ENCODE measurements at regions not wholly inside any gene's neighbourhood (a gene's known extent, or its start where the extent isn't known, plus 50 kb on each side); places are given as distances from the start of the nearest gene placed in this dataset.

GRCh38 chr9:99732715-99733114 lies 89.0 kb upstream of the NR4A3 start:
- CTCF ChIA-PET (ENCODE audit: low intra/inter-chr PET ratio) = no interaction called here
- H4K20me1 ChIP-seq (replicated peaks; ENCODE audit: control insufficient read depth, insufficient read depth, low read length) = no peaks in the 10 kb centered on the region
- no peak overlapping the region for H2AFZ ChIP-seq (ENCODE audit: low read depth, low read length)
- WGBS (ENCODE audit: insufficient coverage, low coverage, missing lambda C conversion rate) = 2% methylated on average over 5 of the region's 5 CpGs
- no peak overlapping the region for H3K27ac ChIP-seq (ENCODE audit: extremely low read depth, low read depth, low read length)
- POLR2A ChIA-PET = no interaction called here
- H3K36me3 ChIP-seq (ENCODE audit: control insufficient read depth, insufficient read depth, low read length) = no peaks in the 10 kb centered on the region
- H3K4me1 ChIP-seq (replicated peaks in 1 of 2; ENCODE audit: control insufficient read depth in 2 of 2, insufficient read depth in 2 of 2, low read length in 2 of 2) = no peaks in the 10 kb centered on the region
- ATAC-seq = no peak
- no peak for FAIRE-seq
- BruUV-seq (replicated peaks) = no TSS peak
- DNase-seq (ENCODE audit: extremely low read depth in 1 of 4, low spot score in 3 of 4) = no peak
- no peak for TF ChIP-seq ZBTB26 (CRISPR knock-in tag; IDR thresholded peaks at IDR 0.05)
- H3K4me2 ChIP-seq (ENCODE audit: insufficient read depth, low read length) = no peak overlapping the region
- no peaks in the 10 kb centered on the region for H3K9me3 ChIP-seq (replicated peaks; ENCODE audit: control insufficient read depth, insufficient read depth, low read depth, low read length)
- in situ Hi-C loops (cut with MboI) (no loop called here), intact Hi-C loops (cut with micrococcal nuclease) (no loop called here)
- no peak overlapping the region for H3K4me3 ChIP-seq
- H3K9ac ChIP-seq (ENCODE audit: insufficient read depth in 1 of 2, low read depth in 2 of 2, low read length in 2 of 2) = no peak overlapping the region
- no peaks in the 10 kb centered on the region for H3K79me2 ChIP-seq (ENCODE audit: control insufficient read depth, insufficient read depth, low read length)
- H3K9me1 ChIP-seq (ENCODE audit: control insufficient read depth, insufficient read depth, low read length) = no peaks in the 10 kb centered on the region
- peaks cover 0 to 4% of the 10 kb centered on the region in 2 experiments; a peak in 3 of 5 replicates for H3K27me3 ChIP-seq (ENCODE audit: control insufficient read depth in 2 of 2, insufficient read depth in 2 of 2, low read length in 2 of 2)

- intact Hi-C loops (cut with micrococcal nuclease) = no loop called here
- peaks cover 0 to 4% of the 10 kb centered on the region in 2 experiments; a peak in 3 of 5 replicates for H3K27me3 ChIP-seq (ENCODE audit: control insufficient read depth in 2 of 2, insufficient read depth in 2 of 2, low read length in 2 of 2)
- BruUV-seq (replicated peaks) = no TSS peak
- no peak overlapping the region for H3K4me3 ChIP-seq
- H3K9me3 ChIP-seq (replicated peaks; ENCODE audit: control insufficient read depth, insufficient read depth, low read depth, low read length) = no peaks in the 10 kb centered on the region
- H3K36me3 ChIP-seq (ENCODE audit: control insufficient read depth, insufficient read depth, low read length) = no peaks in the 10 kb centered on the region
- POLR2A ChIA-PET = no interaction called here
- no peak overlapping the region for H2AFZ ChIP-seq (ENCODE audit: low read depth, low read length)
- ATAC-seq (no peak), DNase-seq (ENCODE audit: extremely low read depth in 1 of 4, low spot score in 3 of 4) (no peak), FAIRE-seq (no peak)
- H3K4me2 ChIP-seq (ENCODE audit: insufficient read depth, low read length) = no peak overlapping the region
- H3K4me1 ChIP-seq (replicated peaks in 1 of 2; ENCODE audit: control insufficient read depth in 2 of 2, insufficient read depth in 2 of 2, low read length in 2 of 2) = no peaks in the 10 kb centered on the region
- H3K9ac ChIP-seq (ENCODE audit: insufficient read depth in 1 of 2, low read depth in 2 of 2, low read length in 2 of 2) = no peak overlapping the region
- CTCF ChIA-PET (ENCODE audit: low intra/inter-chr PET ratio) = no interaction called here
- H3K9me1 ChIP-seq (ENCODE audit: control insufficient read depth, insufficient read depth, low read length) = no peaks in the 10 kb centered on the region
- no peak overlapping the region for H3K27ac ChIP-seq (ENCODE audit: extremely low read depth, low read depth, low read length)
- no peaks in the 10 kb centered on the region for H4K20me1 ChIP-seq (replicated peaks; ENCODE audit: control insufficient read depth, insufficient read depth, low read length)
- no peaks in the 10 kb centered on the region for H3K79me2 ChIP-seq (ENCODE audit: control insufficient read depth, insufficient read depth, low read length)
- 6% methylated on average over 2 of the region's 2 CpGs for WGBS (ENCODE audit: insufficient coverage, low coverage, missing lambda C conversion rate)
- TF ChIP-seq PTRF (tag; IDR thresholded peaks at IDR 0.05) (no peak), ESRRB (CRISPR knock-in tag; IDR thresholded peaks at IDR 0.05; ENCODE audit: borderline replicate concordance) (no peak), ZFP30 (CRISPR knock-in tag; IDR thresholded peaks at IDR 0.05; ENCODE audit: borderline replicate concordance) (no peak), ZBED1 (IDR thresholded peaks at IDR 0.05) (no peak), ZNF124 (CRISPR knock-in tag; IDR thresholded peaks at IDR 0.05) (no peak), TAF1 (IDR thresholded peaks at IDR 0.05; ENCODE audit: control insufficient read depth, extremely low read depth, insufficient read depth, low read length, severe bottlenecking) (no peak), NONO (IDR thresholded peaks at IDR 0.05; ENCODE audit: low read depth in 2 of 2, low read length in 1 of 2) (no peak), MYNN (IDR thresholded peaks at IDR 0.05) (no peak), MYNN (CRISPR knock-in tag; IDR thresholded peaks at IDR 0.05) (no peak), ZBTB8A (IDR thresholded peaks at IDR 0.05; ENCODE audit: partially characterized antibody) (no peak), ZNF224 (CRISPR knock-in tag; IDR thresholded peaks at IDR 0.05) (no peak)
- in situ Hi-C loops (cut with MboI) = no loop called here
Measured at GRCh38 chr9:99735041-99735440, 86.6 kb upstream of the NR4A3 start.
